ENCODE measurements at regions not wholly inside any gene's neighbourhood (a gene's known extent, or its start where the extent isn't known, plus 50 kb on each side); places are given as distances from the start of the nearest gene placed in this dataset.

DNA sequence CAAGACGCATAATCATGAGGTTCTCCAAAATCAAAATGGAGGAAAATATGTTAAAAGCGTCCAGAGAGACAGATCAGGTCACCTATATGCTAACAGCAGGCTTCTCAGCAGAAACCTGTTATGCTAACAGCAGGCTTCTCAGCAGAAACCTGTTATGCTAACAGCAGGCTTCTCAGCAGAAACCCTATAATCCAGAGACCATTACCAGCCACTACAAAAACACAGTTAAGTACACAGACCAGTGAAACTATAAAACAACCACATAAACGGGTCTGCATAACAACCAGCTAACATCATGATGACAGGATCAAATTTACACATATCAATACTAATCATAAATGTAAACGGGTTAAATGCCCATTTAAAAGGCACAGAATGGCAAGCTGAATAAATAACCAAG is 1548.4 kb upstream of the TMEFF2 start:
- Histone ChIP-seq H3K4me1 (ENCODE audit: control insufficient read depth in 1 of 2, insufficient read depth in 2 of 2, low read length in 2 of 2) (no peaks in the 10 kb centered on the region), H3K27me3 (ENCODE audit: insufficient read depth, low read length) (no peaks in the 10 kb centered on the region), H3K4me3 (replicated peaks in 1 of 2; ENCODE audit: low read depth in 1 of 2, low read length in 2 of 2) (no peak overlapping the region), H4K20me1 (ENCODE audit: insufficient read depth) (no peaks in the 10 kb centered on the region), H3K27ac (ENCODE audit: low read depth, low read length) (no peak overlapping the region), H3K4me2 (ENCODE audit: low read length) (no peak overlapping the region), H2AFZ (ENCODE audit: low read depth, low read length, poor library complexity, severe bottlenecking) (no peak overlapping the region), H3K9me3 (ENCODE audit: control insufficient read depth in 1 of 2, insufficient read depth in 1 of 2, low read depth in 1 of 2, low read length in 2 of 2) (no peaks in the 10 kb centered on the region), H3K79me2 (ENCODE audit: insufficient read depth, low read length) (no peaks in the 10 kb centered on the region), H3K9me2 (ENCODE audit: insufficient read depth) (no peaks in the 10 kb centered on the region), H3K36me3 (ENCODE audit: control insufficient read depth in 1 of 2, insufficient read depth in 2 of 2, low read length in 2 of 2) (no peaks in the 10 kb centered on the region), H3K9ac (ENCODE audit: low read length) (no peak overlapping the region)
- RAD21 ChIA-PET (ENCODE audit: low non-redundant PET in 1 of 2, low total read pairs in 2 of 2, uncharacterized antibody in 2 of 2, unreplicated experiment in 2 of 2) = no interaction called here
- intact Hi-C loops (cut with micrococcal nuclease) = no loop called here
- DNase-seq (ENCODE audit: low read depth, low spot score) (no peak), ATAC-seq (no peak)
- BruUV-seq (replicated peaks) = no TSS peak
- POLR2A ChIA-PET = no interaction called here
- TF ChIP-seq JUND (IDR thresholded peaks at IDR 0.05) (no peak), FOSL1 (IDR thresholded peaks at IDR 0.05; ENCODE audit: low read depth) (no peak), POLR2A (IDR thresholded peaks at IDR 0.05; ENCODE audit: borderline replicate concordance, extremely low read depth, insufficient read depth, insufficient read length) (no peak), TCF7L2 (IDR thresholded peaks at IDR 0.05; ENCODE audit: borderline replicate concordance, extremely low read depth, insufficient read depth, insufficient read length) (no peak), ZFX (IDR thresholded peaks at IDR 0.05) (no peak), EZH2 (IDR thresholded peaks at IDR 0.05) (no peak), CBX3 (IDR thresholded peaks at IDR 0.05; ENCODE audit: low read depth) (no peak), POLR2AphosphoS5 (IDR thresholded peaks at IDR 0.05; ENCODE audit: low read depth, low read length) (no peak), EGR1 (IDR thresholded peaks at IDR 0.05; ENCODE audit: low read depth) (no peak), ZNF274 (IDR thresholded peaks at IDR 0.05; ENCODE audit: low read depth, low read length) (no peak), CEBPB (IDR thresholded peaks at IDR 0.05; ENCODE audit: low read depth) (no peak)
- TF ChIP-seq, protein P1, sequence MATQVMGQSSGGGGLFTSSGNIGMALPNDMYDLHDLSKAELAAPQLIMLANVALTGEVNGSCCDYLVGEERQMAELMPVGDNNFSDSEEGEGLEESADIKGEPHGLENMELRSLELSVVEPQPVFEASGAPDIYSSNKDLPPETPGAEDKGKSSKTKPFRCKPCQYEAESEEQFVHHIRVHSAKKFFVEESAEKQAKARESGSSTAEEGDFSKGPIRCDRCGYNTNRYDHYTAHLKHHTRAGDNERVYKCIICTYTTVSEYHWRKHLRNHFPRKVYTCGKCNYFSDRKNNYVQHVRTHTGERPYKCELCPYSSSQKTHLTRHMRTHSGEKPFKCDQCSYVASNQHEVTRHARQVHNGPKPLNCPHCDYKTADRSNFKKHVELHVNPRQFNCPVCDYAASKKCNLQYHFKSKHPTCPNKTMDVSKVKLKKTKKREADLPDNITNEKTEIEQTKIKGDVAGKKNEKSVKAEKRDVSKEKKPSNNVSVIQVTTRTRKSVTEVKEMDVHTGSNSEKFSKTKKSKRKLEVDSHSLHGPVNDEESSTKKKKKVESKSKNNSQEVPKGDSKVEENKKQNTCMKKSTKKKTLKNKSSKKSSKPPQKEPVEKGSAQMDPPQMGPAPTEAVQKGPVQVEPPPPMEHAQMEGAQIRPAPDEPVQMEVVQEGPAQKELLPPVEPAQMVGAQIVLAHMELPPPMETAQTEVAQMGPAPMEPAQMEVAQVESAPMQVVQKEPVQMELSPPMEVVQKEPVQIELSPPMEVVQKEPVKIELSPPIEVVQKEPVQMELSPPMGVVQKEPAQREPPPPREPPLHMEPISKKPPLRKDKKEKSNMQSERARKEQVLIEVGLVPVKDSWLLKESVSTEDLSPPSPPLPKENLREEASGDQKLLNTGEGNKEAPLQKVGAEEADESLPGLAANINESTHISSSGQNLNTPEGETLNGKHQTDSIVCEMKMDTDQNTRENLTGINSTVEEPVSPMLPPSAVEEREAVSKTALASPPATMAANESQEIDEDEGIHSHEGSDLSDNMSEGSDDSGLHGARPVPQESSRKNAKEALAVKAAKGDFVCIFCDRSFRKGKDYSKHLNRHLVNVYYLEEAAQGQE (IDR thresholded peaks at IDR 0.05; ENCODE audit: low read depth) = no peak
- TF ChIP-seq, protein P2, sequence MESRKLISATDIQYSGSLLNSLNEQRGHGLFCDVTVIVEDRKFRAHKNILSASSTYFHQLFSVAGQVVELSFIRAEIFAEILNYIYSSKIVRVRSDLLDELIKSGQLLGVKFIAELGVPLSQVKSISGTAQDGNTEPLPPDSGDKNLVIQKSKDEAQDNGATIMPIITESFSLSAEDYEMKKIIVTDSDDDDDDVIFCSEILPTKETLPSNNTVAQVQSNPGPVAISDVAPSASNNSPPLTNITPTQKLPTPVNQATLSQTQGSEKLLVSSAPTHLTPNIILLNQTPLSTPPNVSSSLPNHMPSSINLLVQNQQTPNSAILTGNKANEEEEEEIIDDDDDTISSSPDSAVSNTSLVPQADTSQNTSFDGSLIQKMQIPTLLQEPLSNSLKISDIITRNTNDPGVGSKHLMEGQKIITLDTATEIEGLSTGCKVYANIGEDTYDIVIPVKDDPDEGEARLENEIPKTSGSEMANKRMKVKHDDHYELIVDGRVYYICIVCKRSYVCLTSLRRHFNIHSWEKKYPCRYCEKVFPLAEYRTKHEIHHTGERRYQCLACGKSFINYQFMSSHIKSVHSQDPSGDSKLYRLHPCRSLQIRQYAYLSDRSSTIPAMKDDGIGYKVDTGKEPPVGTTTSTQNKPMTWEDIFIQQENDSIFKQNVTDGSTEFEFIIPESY (IDR thresholded peaks at IDR 0.05; ENCODE audit: extremely low read depth, insufficient replicate concordance, low read length) = no peak
- TF ChIP-seq, protein P3, sequence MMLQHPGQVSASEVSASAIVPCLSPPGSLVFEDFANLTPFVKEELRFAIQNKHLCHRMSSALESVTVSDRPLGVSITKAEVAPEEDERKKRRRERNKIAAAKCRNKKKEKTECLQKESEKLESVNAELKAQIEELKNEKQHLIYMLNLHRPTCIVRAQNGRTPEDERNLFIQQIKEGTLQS (IDR thresholded peaks at IDR 0.05) = no peak
- TF ChIP-seq, protein P4, sequence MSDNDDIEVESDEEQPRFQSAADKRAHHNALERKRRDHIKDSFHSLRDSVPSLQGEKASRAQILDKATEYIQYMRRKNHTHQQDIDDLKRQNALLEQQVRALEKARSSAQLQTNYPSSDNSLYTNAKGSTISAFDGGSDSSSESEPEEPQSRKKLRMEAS (IDR thresholded peaks at IDR 0.05) = no peak
- CTCF ChIA-PET = no interaction called here

Measured in HCT116 (cell line).